Astrocyte (in vitro differentiated cells and primary cell): ENCODE measurements at regions not wholly inside any gene's neighbourhood (a gene's known extent, or its start where the extent isn't known, plus 50 kb on each side); places are given as distances from the start of the nearest gene placed in this dataset.

Experiments used
- DNase-seq: peaks from one replicate; pipeline ENCODE4 v3.0.0-alpha.2; 2010; ENCODE audit warnings: low read depth
- FAIRE-seq: peaks from 2 replicates; lab custom pipeline; 2011; peaks lifted over from hg19 to GRCh38; lab: Jason Lieb, UNC
- H2AFZ ChIP-seq: 2 replicates; pipeline ENCODE4 v1.6.0; 2012; ENCODE audit warnings: low read depth, low read length, inconsistent platforms
- H3K27ac ChIP-seq: 2 replicates; pipeline ENCODE4 v1.5.1; 2011; ENCODE audit warnings: low read depth, low read length, inconsistent platforms
- H3K27me3 ChIP-seq: 2 replicates; pipeline ENCODE4 v1.6.0; 2011; ENCODE audit warnings: low read length, inconsistent platforms; ENCODE audit not compliant: insufficient read depth
- H3K36me3 ChIP-seq: 2 replicates; pipeline ENCODE4 v1.5.1; 2011; ENCODE audit warnings: low read length, inconsistent platforms; ENCODE audit not compliant: insufficient read depth
- H3K4me1 ChIP-seq: 2 replicates; pipeline ENCODE4 v1.5.1; 2011; ENCODE audit warnings: low read length, inconsistent platforms; ENCODE audit not compliant: insufficient read depth
- H3K4me2 ChIP-seq: 2 replicates; pipeline ENCODE4 v1.6.0; 2012; ENCODE audit warnings: low read length, inconsistent platforms
- H3K4me3 ChIP-seq: 2 replicates; pipeline ENCODE4 v1.5.1; 2011; ENCODE audit warnings: low read depth, mild to moderate bottlenecking, low read length, inconsistent platforms; ENCODE audit not compliant: insufficient read depth
- H3K79me2 ChIP-seq: 2 replicates; pipeline ENCODE4 v1.6.0; 2012; ENCODE audit warnings: mild to moderate bottlenecking, low read length, inconsistent platforms; ENCODE audit not compliant: insufficient read depth
- H3K9ac ChIP-seq: 2 replicates; pipeline ENCODE4 v1.6.0; 2012; ENCODE audit warnings: mild to moderate bottlenecking, low read length, inconsistent platforms
- H3K9me3 ChIP-seq: 2 replicates; pipeline ENCODE4 v1.5.1; 2012; ENCODE audit warnings: low read depth, mild to moderate bottlenecking, low read length, inconsistent platforms; ENCODE audit not compliant: insufficient read depth
- H4K20me1 ChIP-seq: 2 replicates; pipeline ENCODE4 v1.6.0; 2012; ENCODE audit warnings: low read length, inconsistent platforms; ENCODE audit not compliant: insufficient read depth
- H3K27ac Mint-ChIP-seq: one replicate; pipeline ENCODE4 v1.8.0; 2021; ENCODE audit warnings: mild to moderate bottlenecking, mixed read lengths; ENCODE audit not compliant: unreplicated experiment
- H3K27me3 Mint-ChIP-seq: one replicate; pipeline ENCODE4 v1.8.0; 2021; ENCODE audit warnings: low read depth, mixed read lengths; ENCODE audit not compliant: unreplicated experiment
- H3K36me3 Mint-ChIP-seq: one replicate; pipeline ENCODE4 v1.8.0; 2021; ENCODE audit warnings: low read depth, mixed read lengths; ENCODE audit not compliant: unreplicated experiment
- H3K4me1 Mint-ChIP-seq: one replicate; pipeline ENCODE4 v1.8.0; 2021; ENCODE audit warnings: low read depth, mixed read lengths; ENCODE audit not compliant: unreplicated experiment
- H3K4me3 Mint-ChIP-seq: one replicate; pipeline ENCODE4 v1.8.0; 2021; ENCODE audit warnings: mild to moderate bottlenecking, moderate library complexity, mixed read lengths; ENCODE audit not compliant: unreplicated experiment
- H3K9me3 Mint-ChIP-seq: one replicate; pipeline ENCODE4 v1.8.0; 2021; ENCODE audit warnings: mild to moderate bottlenecking, mixed read lengths; ENCODE audit not compliant: unreplicated experiment
- EZH2 ChIP-seq: IDR thresholded peaks from 2 replicates; pipeline ENCODE4 v1.6.1; 2012; ENCODE audit warnings: mild to moderate bottlenecking, low read length, inconsistent platforms; ENCODE audit not compliant: insufficient read depth
- TF ChIP-seq, protein P1 (sequence below): IDR thresholded peaks from 2 replicates; pipeline ENCODE4 v1.5.1; 2011; ENCODE audit warnings: low read depth, mild to moderate bottlenecking, inconsistent platforms, low read length, moderate library complexity; ENCODE audit not compliant: insufficient read depth

- Histone ChIP-seq H2AFZ (no peak overlapping the region), H3K4me2 (no peak overlapping the region), H3K27me3 (no peaks in the 10 kb centered on the region), H3K27ac (no peak overlapping the region), H3K4me1 (no peaks in the 10 kb centered on the region), H4K20me1 (no peaks in the 10 kb centered on the region), H3K4me3 (no peak overlapping the region), H3K36me3 (no peaks in the 10 kb centered on the region), H3K9me3 (no peaks in the 10 kb centered on the region), H3K79me2 (no peaks in the 10 kb centered on the region), H3K9ac (no peak overlapping the region)
- no peaks in the 10 kb centered on the region for H3K4me1 Mint-ChIP-seq
- no peak overlapping the region for H3K27ac Mint-ChIP-seq
- no peak overlapping the region for H3K4me3 Mint-ChIP-seq
- no peaks in the 10 kb centered on the region for H3K9me3 Mint-ChIP-seq
- no peak for TF ChIP-seq EZH2
- TF ChIP-seq, protein P1, sequence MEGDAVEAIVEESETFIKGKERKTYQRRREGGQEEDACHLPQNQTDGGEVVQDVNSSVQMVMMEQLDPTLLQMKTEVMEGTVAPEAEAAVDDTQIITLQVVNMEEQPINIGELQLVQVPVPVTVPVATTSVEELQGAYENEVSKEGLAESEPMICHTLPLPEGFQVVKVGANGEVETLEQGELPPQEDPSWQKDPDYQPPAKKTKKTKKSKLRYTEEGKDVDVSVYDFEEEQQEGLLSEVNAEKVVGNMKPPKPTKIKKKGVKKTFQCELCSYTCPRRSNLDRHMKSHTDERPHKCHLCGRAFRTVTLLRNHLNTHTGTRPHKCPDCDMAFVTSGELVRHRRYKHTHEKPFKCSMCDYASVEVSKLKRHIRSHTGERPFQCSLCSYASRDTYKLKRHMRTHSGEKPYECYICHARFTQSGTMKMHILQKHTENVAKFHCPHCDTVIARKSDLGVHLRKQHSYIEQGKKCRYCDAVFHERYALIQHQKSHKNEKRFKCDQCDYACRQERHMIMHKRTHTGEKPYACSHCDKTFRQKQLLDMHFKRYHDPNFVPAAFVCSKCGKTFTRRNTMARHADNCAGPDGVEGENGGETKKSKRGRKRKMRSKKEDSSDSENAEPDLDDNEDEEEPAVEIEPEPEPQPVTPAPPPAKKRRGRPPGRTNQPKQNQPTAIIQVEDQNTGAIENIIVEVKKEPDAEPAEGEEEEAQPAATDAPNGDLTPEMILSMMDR = no peak
- no peak for FAIRE-seq
- no peaks in the 10 kb centered on the region for H3K36me3 Mint-ChIP-seq
- peaks cover 6% of the 10 kb centered on the region for H3K27me3 Mint-ChIP-seq
- no peak for DNase-seq
Observed at GRCh38 chr12:118520214-118521035, 144.1 kb downstream of the SUDS3 start.

- Histone ChIP-seq H3K9ac (no peak overlapping the region), H4K20me1 (no peaks in the 10 kb centered on the region), H3K4me2 (no peak overlapping the region), H2AFZ (no peak overlapping the region), H3K4me1 (no peaks in the 10 kb centered on the region), H3K9me3 (no peaks in the 10 kb centered on the region), H3K27ac (no peak overlapping the region), H3K79me2 (no peaks in the 10 kb centered on the region), H3K4me3 (no peak overlapping the region), H3K36me3 (no peaks in the 10 kb centered on the region), H3K27me3 (no peaks in the 10 kb centered on the region)
- Mint-ChIP-seq H3K27me3 (peaks cover 6% of the 10 kb centered on the region), H3K9me3 (no peaks in the 10 kb centered on the region), H3K4me3 (no peak overlapping the region), H3K36me3 (no peaks in the 10 kb centered on the region), H3K27ac (no peak overlapping the region), H3K4me1 (no peaks in the 10 kb centered on the region)
- no peak for DNase-seq
- TF ChIP-seq, protein P1 = no peak
- no peak for TF ChIP-seq EZH2
- no peak for FAIRE-seq
Observed at GRCh38 chr12:118521036-118521370, 144.6 kb downstream of the SUDS3 start.

GRCh38 chr12:118524446-118524845, 148.1 kb downstream of the SUDS3 start:
- FAIRE-seq (no peak), DNase-seq (no peak)
- Histone ChIP-seq H4K20me1 (no peaks in the 10 kb centered on the region), H3K9me3 (no peaks in the 10 kb centered on the region), H3K4me3 (no peak overlapping the region), H3K27ac (no peak overlapping the region), H3K79me2 (no peaks in the 10 kb centered on the region), H3K9ac (no peak overlapping the region), H3K4me2 (no peak overlapping the region), H3K36me3 (no peaks in the 10 kb centered on the region), H2AFZ (no peak overlapping the region), H3K27me3 (no peaks in the 10 kb centered on the region), H3K4me1 (no peaks in the 10 kb centered on the region)
- Mint-ChIP-seq H3K27ac (no peak overlapping the region), H3K9me3 (no peaks in the 10 kb centered on the region), H3K27me3 (peaks cover 4% of the 10 kb centered on the region), H3K36me3 (peaks cover 2% of the 10 kb centered on the region), H3K4me3 (no peak overlapping the region), H3K4me1 (no peaks in the 10 kb centered on the region)
- TF ChIP-seq, protein P1 = no peak
- no peak for TF ChIP-seq EZH2
